CD14-positive monocyte (primary cell): ENCODE measurements at regions not wholly inside any gene's neighbourhood (a gene's known extent, or its start where the extent isn't known, plus 50 kb on each side); places are given as distances from the start of the nearest gene placed in this dataset.

Source experiments
- DNase-seq, 3 donors: peaks; one replicate each; pipeline ENCODE4 v3.0.0-alpha.2; 2011 to 2022
- H2AFZ ChIP-seq: 2 replicates; pipeline ENCODE4 v1.6.0; 2012; ENCODE audit warnings: mild to moderate bottlenecking, low read depth, low read length, inconsistent platforms; ENCODE audit not compliant: insufficient read depth, poor library complexity, severe bottlenecking
- H3K27ac ChIP-seq, 2 donors: 1 replicate in 1 of 2; 2 replicates in 1 of 2; pipeline ENCODE4 v1.5.1; 2012 to 2013; ENCODE audit warnings: low read length in 2 of 2, control low read depth in 1 of 2, inconsistent platforms in 1 of 2, low read depth in 1 of 2, mild to moderate bottlenecking in 1 of 2
- H3K27me3 ChIP-seq, 2 donors: one replicate each; pipeline versions ENCODE4 v1.6.0 to v1.6.1; 2011 to 2013; ENCODE audit warnings: low read length in 2 of 2; ENCODE audit not compliant: control insufficient read depth in 2 of 2, insufficient read depth in 2 of 2
- H3K36me3 ChIP-seq, 2 donors: replicated peaks in 1 of 2; 1 replicate in 1 of 2; 2 replicates in 1 of 2; pipeline versions ENCODE4 v1.5.1 to v1.6.1; 2012 to 2013; ENCODE audit warnings: low read length in 2 of 2, control low read depth in 1 of 2, inconsistent platforms in 1 of 2, mild to moderate bottlenecking in 1 of 2; ENCODE audit not compliant: insufficient read depth in 2 of 2, control insufficient read depth in 1 of 2
- H3K4me1 ChIP-seq, 2 donors: 1 replicate in 1 of 2; 2 replicates in 1 of 2; pipeline versions ENCODE4 v1.5.1 to v1.6.1; 2012 to 2013; ENCODE audit warnings: low read length in 2 of 2, control low read depth in 1 of 2, inconsistent platforms in 1 of 2, mild to moderate bottlenecking in 1 of 2, moderate library complexity in 1 of 2; ENCODE audit not compliant: insufficient read depth in 2 of 2, control insufficient read depth in 1 of 2
- H3K4me2 ChIP-seq: replicated peaks from 2 replicates; pipeline ENCODE3; 2012; ENCODE audit warnings: low read length, moderate library complexity, mild to moderate bottlenecking; ENCODE audit not compliant: poor library complexity, severe bottlenecking; ENCODE audit errors: extremely low read depth
- H3K4me3 ChIP-seq, 3 experiments: fragments of 200-600 bp in 1 of 3; sonication (generic) in 1 of 3; replicated peaks in 1 of 3; 1 replicate in 2 of 3; 2 replicates in 1 of 3; pipeline ENCODE4 v1.5.1; 2011 to 2013; ENCODE audit warnings: low read length in 3 of 3, mild to moderate bottlenecking in 3 of 3, control low read depth in 2 of 3, low read depth in 2 of 3, inconsistent platforms in 1 of 3, moderate library complexity in 1 of 3
- H3K79me2 ChIP-seq: 2 replicates; pipeline ENCODE4 v1.6.0; 2012; ENCODE audit warnings: mild to moderate bottlenecking, control low read depth, inconsistent platforms, low read length, moderate library complexity; ENCODE audit not compliant: insufficient read depth
- H3K9ac ChIP-seq: 2 replicates; pipeline ENCODE4 v1.6.0; 2017; ENCODE audit warnings: low read length, mild to moderate bottlenecking; ENCODE audit not compliant: insufficient read depth, poor library complexity, severe bottlenecking
- H3K9me3 ChIP-seq, 2 donors: replicated peaks in 1 of 2; 1 replicate in 1 of 2; 2 replicates in 1 of 2; pipeline versions ENCODE4 v1.5.1 to v1.6.1; 2012 to 2013; ENCODE audit warnings: low read length in 2 of 2, control low read depth in 1 of 2; ENCODE audit not compliant: control insufficient read depth in 1 of 2, insufficient read depth in 1 of 2
- H4K20me1 ChIP-seq: 2 replicates; pipeline ENCODE4 v1.6.0; 2012; ENCODE audit warnings: mild to moderate bottlenecking, low read length, control low read depth, moderate library complexity; ENCODE audit not compliant: insufficient read depth
- H3K27ac Mint-ChIP-seq, 7 donors: one replicate each; pipeline ENCODE4 v1.8.0; 2020; ENCODE audit warnings: mild to moderate bottlenecking in 7 of 7, mixed read lengths in 7 of 7, moderate library complexity in 6 of 7, inconsistent platforms in 2 of 7
- H3K27me3 Mint-ChIP-seq, 3 donors: one replicate each; pipeline ENCODE4 v1.8.0; 2021 to 2022; ENCODE audit warnings: low read depth in 3 of 3, mild to moderate bottlenecking in 3 of 3, mixed read lengths in 3 of 3, moderate library complexity in 3 of 3, inconsistent platforms in 1 of 3
- H3K36me3 Mint-ChIP-seq, 2 donors: one replicate each; pipeline ENCODE4 v1.8.0; 2020; ENCODE audit warnings: mixed read lengths in 2 of 2, inconsistent platforms in 1 of 2, mild to moderate bottlenecking in 1 of 2
- H3K4me1 Mint-ChIP-seq: one replicate; pipeline ENCODE4 v1.8.0; 2020; ENCODE audit warnings: mild to moderate bottlenecking, mixed read lengths
- H3K4me3 Mint-ChIP-seq, 2 donors: one replicate each; pipeline ENCODE4 v1.8.0; 2020; ENCODE audit warnings: mild to moderate bottlenecking in 2 of 2, mixed read lengths in 2 of 2, moderate library complexity in 1 of 2
- H3K9me3 Mint-ChIP-seq, 7 donors: one replicate each; pipeline ENCODE4 v1.8.0; 2020 to 2022; ENCODE audit warnings: mixed read lengths in 7 of 7, mild to moderate bottlenecking in 6 of 7, moderate library complexity in 6 of 7, inconsistent platforms in 2 of 7
- CTCF ChIP-seq: fragments of 200-600 bp; IDR thresholded peaks from one replicate; pipeline ENCODE4 v1.8.0; 2022; ENCODE audit warnings: antibody characterized with exemption, mild to moderate bottlenecking
- WGBS: methylation state at CpG from one replicate; pipeline ENCODE4 v1.1.5; 2013; ENCODE audit warnings: missing lambda C conversion rate; ENCODE audit not compliant: insufficient coverage; 5-methylcytosine and 5-hydroxymethylcytosine counted together
- intact Hi-C, 2 donors: fragments of 100-400 bp; cut with micrococcal nuclease; formaldehyde crosslinking; loops; one replicate each; pipeline versions ENCODE4 v1.15.0 to v1.15.1; 2023

GRCh38 chr3:186453531-186453930 is 90.6 kb downstream of the CRYGS start:
- H3K36me3 ChIP-seq = no peaks in the 10 kb centered on the region
- Mint-ChIP-seq H3K4me1 (no peaks in the 10 kb centered on the region), H3K9me3 (no peaks in the 10 kb centered on the region), H3K27ac (no peak overlapping the region), H3K36me3 (no peaks in the 10 kb centered on the region), H3K27me3 (peaks cover 2 to 7% (median 2%) of the 10 kb centered on the region in 3 donors), H3K4me3 (no peak overlapping the region)
- 91% methylated on average over 4 of the region's 4 CpGs for WGBS
- no peak overlapping the region for H3K9ac ChIP-seq
- no peak for TF ChIP-seq CTCF
- H3K4me2 ChIP-seq = no peak overlapping the region
- H3K4me1 ChIP-seq = no peaks in the 10 kb centered on the region
- no peaks in the 10 kb centered on the region for H4K20me1 ChIP-seq
- no peak overlapping the region for H3K27ac ChIP-seq
- H3K79me2 ChIP-seq = no peaks in the 10 kb centered on the region
- no peak for DNase-seq
- H3K4me3 ChIP-seq = no peak overlapping the region
- no peaks in the 10 kb centered on the region for H3K9me3 ChIP-seq
- H3K27me3 ChIP-seq = no peaks in the 10 kb centered on the region
- H2AFZ ChIP-seq = no peak overlapping the region
- intact Hi-C loops = no loop called here

- no peak for TF ChIP-seq CTCF
- H3K36me3 ChIP-seq = no peaks in the 10 kb centered on the region
- no peak for DNase-seq
- H3K4me1 ChIP-seq = no peaks in the 10 kb centered on the region
- Mint-ChIP-seq H3K36me3 (no peaks in the 10 kb centered on the region), H3K27ac (no peak overlapping the region), H3K27me3 (peaks cover 2 to 7% (median 2%) of the 10 kb centered on the region in 3 donors), H3K4me3 (no peak overlapping the region), H3K4me1 (no peaks in the 10 kb centered on the region), H3K9me3 (no peaks in the 10 kb centered on the region)
- H3K27ac ChIP-seq = no peak overlapping the region
- H3K9ac ChIP-seq = no peak overlapping the region
- WGBS = 97% methylated on average over 8 of the region's 8 CpGs
- no peaks in the 10 kb centered on the region for H3K9me3 ChIP-seq
- H4K20me1 ChIP-seq = no peaks in the 10 kb centered on the region
- no peak overlapping the region for H3K4me2 ChIP-seq
- no peaks in the 10 kb centered on the region for H3K79me2 ChIP-seq
- no peak overlapping the region for H3K4me3 ChIP-seq
- no peak overlapping the region for H2AFZ ChIP-seq
- intact Hi-C loops = no loop called here
- H3K27me3 ChIP-seq = no peaks in the 10 kb centered on the region
These were observed 90.5 kb upstream of the DGKG start for GRCh38 chr3:186452517-186452916.
